HFF-Myc (cell line): ENCODE measurements at regions not wholly inside any gene's neighbourhood (a gene's known extent, or its start where the extent isn't known, plus 50 kb on each side); places are given as distances from the start of the nearest gene placed in this dataset.
A peak's percentile ranks its signal among the peaks of the same experiment; 100 is the strongest.

Source experiments
- DNase-seq: peaks from one replicate; pipeline ENCODE4 v3.0.0-alpha.2; 2011; ENCODE audit warnings: low read depth; ENCODE audit errors: extremely low read depth
- H3K4me3 ChIP-seq: replicated peaks from 2 replicates; pipeline ENCODE4 v1.5.1; 2011; ENCODE audit warnings: low read depth, mild to moderate bottlenecking, control low read depth, low read length
- CTCF ChIP-seq: IDR thresholded peaks from 2 replicates; pipeline ENCODE4 v1.5.1; 2012; ENCODE audit warnings: mild to moderate bottlenecking, low read depth, low read length, control low read depth; ENCODE audit errors: missing control alignments

DNA sequence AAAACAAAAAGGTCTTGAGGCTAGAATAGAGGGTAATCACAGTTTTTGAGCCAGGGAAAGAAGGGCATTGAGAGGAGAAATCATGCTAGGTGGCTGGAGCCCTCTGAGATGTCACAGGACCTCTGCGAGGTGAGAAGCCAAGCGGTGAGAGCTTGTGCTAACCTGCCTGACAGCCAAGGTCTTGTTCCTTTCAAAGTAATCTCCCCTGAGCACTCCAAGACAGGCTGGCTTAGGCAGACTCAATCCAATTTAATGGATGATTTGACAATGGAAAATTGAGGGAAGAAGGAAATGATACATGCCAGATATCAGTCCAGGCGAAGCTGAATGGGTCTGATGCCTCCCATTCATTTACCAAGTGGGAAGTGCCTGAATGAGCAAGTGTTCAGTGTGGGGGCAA lies 311.9 kb upstream of the PTBP2 start:
- no peak for TF ChIP-seq CTCF
- DNase-seq, result no peak
- no peak overlapping the region for H3K4me3 ChIP-seq

GRCh38 chr1:96411006-96411405 lies 310.6 kb upstream of the PTBP2 start:
- no peak for TF ChIP-seq CTCF
- DNase-seq, result no peak
- H3K4me3 ChIP-seq, result no peak overlapping the region

DNA sequence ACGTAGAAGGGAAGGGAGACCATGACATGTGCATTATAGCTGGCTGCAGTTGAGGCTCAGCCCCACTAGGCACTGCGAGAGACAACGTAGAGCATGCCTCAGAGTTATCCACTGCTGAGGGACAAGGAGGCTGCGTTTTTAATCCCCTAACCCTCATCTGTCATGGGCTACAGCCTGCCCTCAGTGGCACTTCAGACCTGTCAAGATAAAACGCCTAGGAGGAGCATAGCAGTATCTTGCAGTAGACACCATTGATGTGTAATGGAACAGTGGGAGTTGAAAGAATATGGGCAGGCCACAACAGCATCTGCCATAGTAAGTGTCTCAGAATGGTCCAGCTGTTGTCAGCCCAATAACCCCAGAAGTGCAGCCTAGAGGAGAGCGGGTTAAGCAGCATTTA lies 307.0 kb upstream of the PTBP2 start:
- no peak for DNase-seq
- TF ChIP-seq CTCF, result no peak
- H3K4me3 ChIP-seq, result no peak overlapping the region

DNA sequence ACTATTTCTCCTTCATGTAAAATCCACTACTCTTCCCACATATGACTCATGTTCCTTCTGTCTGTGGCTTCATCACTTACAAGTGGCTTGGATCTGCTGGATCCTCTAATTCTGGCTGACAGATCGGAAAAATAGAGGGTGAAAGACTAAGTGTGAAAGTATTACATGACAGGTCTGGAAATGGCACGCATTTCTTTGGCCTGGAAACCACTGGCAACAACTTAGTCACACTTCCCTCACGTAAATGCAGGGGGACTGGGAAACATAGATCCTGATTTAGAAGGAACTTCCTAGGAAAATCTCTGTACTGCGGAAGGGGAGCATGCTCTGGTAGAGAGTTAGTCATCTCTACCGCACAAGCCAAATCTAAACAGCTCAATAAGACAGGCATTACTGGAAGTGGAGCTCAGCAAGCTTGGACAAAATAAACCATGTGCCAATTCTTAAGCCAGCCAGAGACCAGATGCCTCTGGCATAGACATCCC lies 305.4 kb upstream of the PTBP2 start:
- no peak overlapping the region for H3K4me3 ChIP-seq
- no peak for TF ChIP-seq CTCF
- peak; percentile 98 for DNase-seq

GRCh38 chr1:96416701-96417444 lies 304.7 kb upstream of the PTBP2 start:
- H3K4me3 ChIP-seq, result no peak overlapping the region
- DNase-seq, result no peak
- TF ChIP-seq CTCF, result no peak

DNA sequence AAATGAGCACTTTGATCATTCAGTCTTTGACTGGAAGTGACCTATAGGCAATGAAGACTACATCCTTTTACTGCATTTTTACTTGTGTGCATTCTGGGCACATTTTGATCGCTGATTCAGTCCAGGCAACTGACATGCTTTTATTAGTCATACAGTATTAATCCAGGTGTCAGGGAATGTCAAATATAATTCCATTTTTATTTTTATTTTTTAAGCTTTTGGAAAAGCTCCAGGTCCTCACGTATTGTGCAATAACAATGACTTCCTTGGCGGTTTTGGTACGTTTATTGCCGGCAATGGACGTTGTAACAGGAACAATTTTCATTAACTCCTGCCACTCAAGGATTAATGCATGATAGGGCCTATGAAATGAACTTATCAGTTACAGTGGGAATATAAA lies 302.6 kb upstream of the PTBP2 start:
- TF ChIP-seq CTCF, result no peak
- DNase-seq, result no peak
- H3K4me3 ChIP-seq, result no peak overlapping the region

GRCh38 chr1:96424877-96425276 lies 296.7 kb upstream of the PTBP2 start:
- DNase-seq, result no peak
- H3K4me3 ChIP-seq, result no peak overlapping the region
- no peak for TF ChIP-seq CTCF
